ENCODE measurements at regions not wholly inside any gene's neighbourhood (a gene's known extent, or its start where the extent isn't known, plus 50 kb on each side); places are given as distances from the start of the nearest gene placed in this dataset.

GRCh38 chr13:63011996-63012395, 1596.3 kb upstream of the PCDH20 start:
- H3F3A ChIP-seq (replicated peaks; ENCODE audit: low read depth) = no peaks in the 10 kb centered on the region
- no peaks in the 10 kb centered on the region for H3K4me1 ChIP-seq (ENCODE audit: insufficient read depth)
- no peak overlapping the region for H3K4me3 ChIP-seq
- Mint-ChIP-seq H3K27me3 (ENCODE audit: insufficient read depth, low read depth, poor library complexity) (no peaks in the 10 kb centered on the region), H3K4me3 (no peak overlapping the region), H3K36me3 (ENCODE audit: low read depth) (peaks cover 32% of the 10 kb centered on the region), H3K9me3 (peaks cover 66% of the 10 kb centered on the region), H3K27ac (no peak overlapping the region), H3K4me1 (no peaks in the 10 kb centered on the region)
- ATAC-seq = no peak
- H3K27me3 ChIP-seq (ENCODE audit: insufficient read depth) = no peaks in the 10 kb centered on the region
- H3K27ac ChIP-seq (ENCODE audit: low read depth) = no peak overlapping the region
- H3K79me2 ChIP-seq (replicated peaks; ENCODE audit: insufficient read depth) = no peaks in the 10 kb centered on the region
- no peak for DNase-seq (ENCODE audit: low spot score)
- H3K9me2 ChIP-seq (ENCODE audit: insufficient read depth) = no peaks in the 10 kb centered on the region; the same call in 1 of the 2 replicates
- TF ChIP-seq ZNF114 (CRISPR knock-in tag; IDR thresholded peaks at IDR 0.05) (no peak), STAT1 (IDR thresholded peaks at IDR 0.05; ENCODE audit: unreplicated experiment) (no peak), JUNB (IDR thresholded peaks at IDR 0.05; ENCODE audit: unreplicated experiment) (no peak), NANOG (IDR thresholded peaks at IDR 0.05; ENCODE audit: borderline replicate concordance) (no peak), EZH2 (IDR thresholded peaks at IDR 0.05; ENCODE audit: low read depth, unreplicated experiment) (no peak), ZNF331 (CRISPR knock-in tag; IDR thresholded peaks at IDR 0.05; ENCODE audit: low read depth) (no peak), EZH2phosphoT487 (IDR thresholded peaks at IDR 0.05; ENCODE audit: unreplicated experiment) (no peak), CREB1 (CRISPR knock-in tag; IDR thresholded peaks at IDR 0.05; ENCODE audit: low read depth) (no peak)
- TF ChIP-seq, protein P1, sequence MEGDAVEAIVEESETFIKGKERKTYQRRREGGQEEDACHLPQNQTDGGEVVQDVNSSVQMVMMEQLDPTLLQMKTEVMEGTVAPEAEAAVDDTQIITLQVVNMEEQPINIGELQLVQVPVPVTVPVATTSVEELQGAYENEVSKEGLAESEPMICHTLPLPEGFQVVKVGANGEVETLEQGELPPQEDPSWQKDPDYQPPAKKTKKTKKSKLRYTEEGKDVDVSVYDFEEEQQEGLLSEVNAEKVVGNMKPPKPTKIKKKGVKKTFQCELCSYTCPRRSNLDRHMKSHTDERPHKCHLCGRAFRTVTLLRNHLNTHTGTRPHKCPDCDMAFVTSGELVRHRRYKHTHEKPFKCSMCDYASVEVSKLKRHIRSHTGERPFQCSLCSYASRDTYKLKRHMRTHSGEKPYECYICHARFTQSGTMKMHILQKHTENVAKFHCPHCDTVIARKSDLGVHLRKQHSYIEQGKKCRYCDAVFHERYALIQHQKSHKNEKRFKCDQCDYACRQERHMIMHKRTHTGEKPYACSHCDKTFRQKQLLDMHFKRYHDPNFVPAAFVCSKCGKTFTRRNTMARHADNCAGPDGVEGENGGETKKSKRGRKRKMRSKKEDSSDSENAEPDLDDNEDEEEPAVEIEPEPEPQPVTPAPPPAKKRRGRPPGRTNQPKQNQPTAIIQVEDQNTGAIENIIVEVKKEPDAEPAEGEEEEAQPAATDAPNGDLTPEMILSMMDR (conservative IDR thresholded peaks at IDR 0.05; ENCODE audit: low read depth in 2 of 2) = no peak
- TF ChIP-seq, protein P2, sequence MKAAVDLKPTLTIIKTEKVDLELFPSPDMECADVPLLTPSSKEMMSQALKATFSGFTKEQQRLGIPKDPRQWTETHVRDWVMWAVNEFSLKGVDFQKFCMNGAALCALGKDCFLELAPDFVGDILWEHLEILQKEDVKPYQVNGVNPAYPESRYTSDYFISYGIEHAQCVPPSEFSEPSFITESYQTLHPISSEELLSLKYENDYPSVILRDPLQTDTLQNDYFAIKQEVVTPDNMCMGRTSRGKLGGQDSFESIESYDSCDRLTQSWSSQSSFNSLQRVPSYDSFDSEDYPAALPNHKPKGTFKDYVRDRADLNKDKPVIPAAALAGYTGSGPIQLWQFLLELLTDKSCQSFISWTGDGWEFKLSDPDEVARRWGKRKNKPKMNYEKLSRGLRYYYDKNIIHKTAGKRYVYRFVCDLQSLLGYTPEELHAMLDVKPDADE (IDR thresholded peaks at IDR 0.05) = no peak
- TF ChIP-seq, protein P3, sequence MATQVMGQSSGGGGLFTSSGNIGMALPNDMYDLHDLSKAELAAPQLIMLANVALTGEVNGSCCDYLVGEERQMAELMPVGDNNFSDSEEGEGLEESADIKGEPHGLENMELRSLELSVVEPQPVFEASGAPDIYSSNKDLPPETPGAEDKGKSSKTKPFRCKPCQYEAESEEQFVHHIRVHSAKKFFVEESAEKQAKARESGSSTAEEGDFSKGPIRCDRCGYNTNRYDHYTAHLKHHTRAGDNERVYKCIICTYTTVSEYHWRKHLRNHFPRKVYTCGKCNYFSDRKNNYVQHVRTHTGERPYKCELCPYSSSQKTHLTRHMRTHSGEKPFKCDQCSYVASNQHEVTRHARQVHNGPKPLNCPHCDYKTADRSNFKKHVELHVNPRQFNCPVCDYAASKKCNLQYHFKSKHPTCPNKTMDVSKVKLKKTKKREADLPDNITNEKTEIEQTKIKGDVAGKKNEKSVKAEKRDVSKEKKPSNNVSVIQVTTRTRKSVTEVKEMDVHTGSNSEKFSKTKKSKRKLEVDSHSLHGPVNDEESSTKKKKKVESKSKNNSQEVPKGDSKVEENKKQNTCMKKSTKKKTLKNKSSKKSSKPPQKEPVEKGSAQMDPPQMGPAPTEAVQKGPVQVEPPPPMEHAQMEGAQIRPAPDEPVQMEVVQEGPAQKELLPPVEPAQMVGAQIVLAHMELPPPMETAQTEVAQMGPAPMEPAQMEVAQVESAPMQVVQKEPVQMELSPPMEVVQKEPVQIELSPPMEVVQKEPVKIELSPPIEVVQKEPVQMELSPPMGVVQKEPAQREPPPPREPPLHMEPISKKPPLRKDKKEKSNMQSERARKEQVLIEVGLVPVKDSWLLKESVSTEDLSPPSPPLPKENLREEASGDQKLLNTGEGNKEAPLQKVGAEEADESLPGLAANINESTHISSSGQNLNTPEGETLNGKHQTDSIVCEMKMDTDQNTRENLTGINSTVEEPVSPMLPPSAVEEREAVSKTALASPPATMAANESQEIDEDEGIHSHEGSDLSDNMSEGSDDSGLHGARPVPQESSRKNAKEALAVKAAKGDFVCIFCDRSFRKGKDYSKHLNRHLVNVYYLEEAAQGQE (IDR thresholded peaks at IDR 0.05; ENCODE audit: unreplicated experiment) = no peak
- H4K20me1 ChIP-seq (replicated peaks; ENCODE audit: insufficient read depth) = no peaks in the 10 kb centered on the region
- no peak overlapping the region for H3K4me2 ChIP-seq
- H2AFZ ChIP-seq = no peak overlapping the region
- peaks cover 11% of the 10 kb centered on the region for H3K36me3 ChIP-seq (ENCODE audit: insufficient read depth)

Data from GM23338 (cell line).